HG02798 (cell line): ENCODE measurements at regions not wholly inside any gene's neighbourhood (a gene's known extent, or its start where the extent isn't known, plus 50 kb on each side); places are given as distances from the start of the nearest gene placed in this dataset.
"Not testable (repeated sequence)": the region's sequence is repeated elsewhere in the genome, so short reads cannot be mapped to it uniquely, and the experiment has no call there.

Source experiments
- ATAC-seq: cut with Tn5 transposase; IDR thresholded peaks from one replicate; pipeline ENCODE4 v1.9.1; 2021; ENCODE audit warnings: mild to moderate bottlenecking; ENCODE audit not compliant: unreplicated experiment, poor library complexity

GRCh38 chr5:144596517-144596916 is 425.8 kb downstream of the KCTD16 start:
- no peak for ATAC-seq

- no peak for ATAC-seq
These were observed 424.2 kb downstream of the KCTD16 start for GRCh38 chr5:144594919-144595318.

GRCh38 chr5:144594234-144594633 is 423.6 kb downstream of the KCTD16 start:
- not testable (repeated sequence) for ATAC-seq

GRCh38 chr5:144585681-144586080 is 415.0 kb downstream of the KCTD16 start:
- no peak for ATAC-seq

GRCh38 chr5:144583541-144584449 is 413.1 kb downstream of the KCTD16 start:
- no peak for ATAC-seq

- ATAC-seq, result no peak
These were observed 411.4 kb downstream of the KCTD16 start for GRCh38 chr5:144582066-144582465.

GRCh38 chr5:144581044-144581443 is 410.4 kb downstream of the KCTD16 start:
- ATAC-seq, result no peak

- ATAC-seq, result no peak
These were observed 407.0 kb downstream of the KCTD16 start for GRCh38 chr5:144577676-144578075.

- no peak for ATAC-seq
These were observed 405.1 kb downstream of the KCTD16 start for GRCh38 chr5:144575736-144576135.

- no peak for ATAC-seq
These were observed 396.7 kb downstream of the KCTD16 start for GRCh38 chr5:144567421-144567780.

- ATAC-seq, result no peak
These were observed 396.2 kb downstream of the KCTD16 start for GRCh38 chr5:144566747-144567420.

- no peak for ATAC-seq
These were observed 378.9 kb downstream of the KCTD16 start for GRCh38 chr5:144549580-144549979.

- ATAC-seq, result no peak
These were observed 378.3 kb downstream of the KCTD16 start for GRCh38 chr5:144548936-144549335.

GRCh38 chr5:144547098-144547499 is 376.4 kb downstream of the KCTD16 start:
- ATAC-seq, result no peak

- no peak for ATAC-seq
These were observed 368.2 kb downstream of the KCTD16 start for GRCh38 chr5:144538845-144539244.
